Endometrium (tissue), 2 donors: ENCODE measurements at regions not wholly inside any gene's neighbourhood (a gene's known extent, or its start where the extent isn't known, plus 50 kb on each side); places are given as distances from the start of the nearest gene placed in this dataset.

ENCODE experiments used
- FAIRE-seq: peaks from 2 replicates; lab custom pipeline; 2012; peaks lifted over from hg19 to GRCh38; lab: Jason Lieb, UNC
- donor health status: control.
- donor health status: control.

DNA sequence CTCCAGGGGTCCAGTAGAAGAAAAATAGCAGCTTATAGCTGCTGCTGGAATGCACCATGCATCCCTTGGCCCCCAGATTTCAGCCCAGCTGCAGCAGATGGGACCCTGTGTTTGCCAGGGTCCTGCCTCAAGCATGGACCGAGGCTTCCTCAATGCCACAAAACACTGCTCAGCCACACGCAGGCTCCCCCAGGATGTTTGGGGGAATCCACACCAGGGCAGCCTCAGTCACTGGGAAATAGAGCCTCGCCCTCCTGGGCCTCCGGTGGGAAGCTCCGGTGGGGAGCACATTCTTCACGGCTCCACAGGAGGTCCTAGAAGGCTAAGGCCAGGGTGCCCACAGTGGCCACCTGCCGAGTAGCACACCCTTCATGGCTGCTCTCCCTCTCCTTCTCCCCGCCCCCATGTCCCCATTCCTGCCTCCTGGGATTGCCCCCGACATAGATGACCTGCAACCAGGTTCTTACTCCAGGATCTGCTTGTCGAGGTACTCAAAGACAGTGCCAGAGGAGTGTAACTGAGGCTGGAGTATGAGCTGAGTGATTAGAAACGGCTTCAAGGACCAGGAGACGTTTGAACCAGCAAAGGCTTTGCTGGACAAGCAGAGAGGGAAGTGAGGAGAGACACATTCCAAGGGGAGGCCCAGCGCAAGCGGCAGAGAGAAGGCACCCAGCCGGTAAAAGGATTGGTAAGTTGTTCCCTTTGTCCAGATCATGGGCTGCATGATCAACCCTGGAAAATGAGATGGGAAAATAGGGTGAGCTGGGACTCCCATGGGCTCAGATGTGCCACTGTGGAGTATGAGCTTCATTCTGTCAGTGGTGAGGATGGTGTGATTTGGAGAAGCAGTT is 110.7 kb upstream of the UQCRFS1 start:
- FAIRE-seq = no peak

DNA sequence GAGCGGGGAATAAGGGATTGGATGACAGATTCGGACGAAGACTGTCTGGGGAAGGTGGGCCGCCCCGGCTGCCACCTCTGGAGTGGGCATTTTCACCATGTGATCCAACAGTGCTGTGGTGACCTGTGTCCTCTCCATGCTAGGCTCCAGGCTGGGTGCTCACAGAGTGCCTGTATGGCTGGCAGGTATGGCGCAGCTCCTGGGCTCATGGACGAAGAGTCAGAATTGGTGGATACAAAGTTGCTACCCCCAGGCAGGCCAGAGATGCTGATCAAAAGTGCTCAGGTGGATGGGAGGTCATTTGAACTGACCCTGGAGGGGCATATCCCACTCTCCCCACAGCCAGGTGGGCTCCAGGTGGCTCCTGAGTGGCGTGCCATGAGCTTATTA is 111.3 kb upstream of the UQCRFS1 start:
- no peak for FAIRE-seq

DNA sequence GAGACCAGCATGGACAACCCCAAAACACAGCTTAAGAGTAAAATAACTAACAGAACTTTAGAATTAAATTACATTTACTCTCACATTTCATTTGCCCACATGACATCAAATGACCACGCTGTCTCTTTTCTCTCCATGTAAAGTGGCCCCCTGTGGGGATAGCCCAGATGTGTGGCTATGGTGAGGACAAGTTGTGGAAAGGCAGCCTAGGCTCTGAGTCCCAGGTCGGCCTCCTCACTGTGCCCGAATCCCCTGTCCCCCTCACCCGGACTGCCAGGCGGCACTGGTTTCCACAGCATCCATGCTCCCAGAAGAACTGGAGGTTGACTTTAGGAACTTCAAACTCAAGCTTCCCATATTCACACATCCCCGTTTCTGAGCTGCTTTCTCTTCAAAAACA is 111.8 kb upstream of the UQCRFS1 start:
- no peak for FAIRE-seq

DNA sequence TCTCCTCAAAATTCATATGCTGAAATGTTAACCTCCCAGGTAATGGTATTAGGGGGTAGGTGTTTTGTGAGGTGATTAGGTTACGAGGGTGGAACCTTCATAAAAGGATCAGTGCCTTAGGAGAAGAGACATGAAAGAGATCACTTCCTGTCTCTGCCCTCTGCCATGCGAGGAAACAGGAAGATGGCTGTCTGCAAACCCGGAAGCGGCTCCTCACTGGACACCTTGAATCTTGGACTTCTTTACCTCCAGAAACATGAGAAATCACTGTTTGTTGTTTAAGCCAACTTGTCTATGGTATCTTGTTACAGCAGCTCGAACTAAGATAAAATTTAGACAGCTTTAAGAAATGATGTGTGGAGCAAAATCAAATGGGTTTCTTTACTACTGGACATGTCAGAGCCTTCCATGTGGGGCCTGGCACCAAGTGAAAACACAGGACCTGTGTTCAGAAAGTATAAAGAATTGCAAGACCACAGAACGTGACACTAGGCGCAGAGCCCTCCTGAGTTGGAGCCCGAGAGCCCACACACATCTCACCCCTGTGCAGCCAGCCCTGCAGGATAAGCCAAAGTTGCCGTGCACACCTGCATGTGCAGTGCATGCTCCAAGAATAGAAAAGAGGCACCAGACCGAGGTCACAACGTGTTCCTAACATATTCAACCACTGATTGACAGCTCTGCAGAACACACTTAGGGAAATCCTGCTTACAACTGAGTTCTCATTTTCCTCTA is 112.5 kb upstream of the UQCRFS1 start:
- no peak for FAIRE-seq

DNA sequence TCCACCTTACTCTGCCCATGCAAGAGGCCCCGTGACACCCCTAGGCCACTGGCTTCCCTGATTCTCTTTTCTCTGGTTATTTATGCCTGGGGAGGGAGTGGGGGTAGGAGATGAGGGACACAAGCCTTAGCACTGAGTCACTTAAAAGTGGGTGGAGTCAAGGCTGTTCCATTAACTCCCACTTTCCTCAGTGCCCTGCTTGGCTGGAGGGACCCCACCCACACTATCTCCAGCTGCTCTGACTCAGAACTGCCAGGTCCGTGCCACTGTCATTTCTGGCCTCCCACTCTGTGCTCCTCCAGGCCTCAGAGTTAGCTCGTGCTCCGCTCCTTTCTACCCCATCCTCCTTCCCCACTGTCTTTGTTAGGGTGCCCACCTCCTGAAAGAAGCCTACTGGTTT is 113.4 kb upstream of the UQCRFS1 start:
- FAIRE-seq = no peak

DNA sequence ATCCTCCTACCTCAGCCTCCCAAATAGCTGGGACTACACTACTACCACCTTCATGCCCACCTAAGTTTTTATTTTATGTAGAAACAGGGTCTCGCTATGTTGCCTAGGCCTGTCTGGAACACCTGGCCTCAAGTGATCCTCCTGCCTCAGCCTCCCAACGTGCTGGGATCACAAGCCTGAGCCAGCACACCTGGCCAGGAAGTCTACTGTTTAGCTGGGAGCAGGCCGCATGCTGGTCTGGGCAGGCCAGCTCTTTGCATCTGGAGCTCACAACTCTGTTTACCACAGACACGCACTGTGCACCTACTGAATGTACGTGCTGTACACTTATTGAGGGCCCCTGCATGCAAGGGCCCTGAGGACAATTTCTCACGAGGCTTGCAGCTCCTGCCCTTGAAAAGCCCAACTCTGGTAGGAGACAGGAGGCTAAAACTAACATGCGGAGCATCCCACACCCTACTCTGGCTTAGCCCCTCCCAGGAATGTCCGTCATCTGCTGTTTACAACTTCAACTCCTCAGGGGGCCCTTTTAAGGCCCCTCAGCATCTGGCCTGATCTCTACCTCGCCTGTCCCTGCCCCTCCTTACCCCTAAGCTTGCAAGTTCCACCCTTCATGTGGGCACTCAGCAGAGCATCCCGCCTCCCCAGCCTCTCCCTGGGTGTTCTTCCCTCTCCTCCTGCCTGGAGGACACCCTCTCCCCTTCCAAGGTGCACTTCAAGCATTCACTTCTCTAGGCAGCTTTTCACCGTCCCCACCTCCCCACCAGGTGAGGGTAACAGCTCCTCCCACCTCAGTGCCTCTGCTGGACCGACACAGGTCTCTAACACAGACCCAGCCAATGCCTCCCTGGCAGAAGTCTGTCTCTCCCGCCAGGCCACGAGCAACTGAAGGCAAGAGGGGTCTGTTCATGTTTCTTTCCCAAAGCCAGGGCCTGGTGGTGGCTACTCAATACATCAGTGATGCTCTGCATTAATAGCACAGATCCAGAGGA is 114.2 kb upstream of the UQCRFS1 start:
- FAIRE-seq = no peak

DNA sequence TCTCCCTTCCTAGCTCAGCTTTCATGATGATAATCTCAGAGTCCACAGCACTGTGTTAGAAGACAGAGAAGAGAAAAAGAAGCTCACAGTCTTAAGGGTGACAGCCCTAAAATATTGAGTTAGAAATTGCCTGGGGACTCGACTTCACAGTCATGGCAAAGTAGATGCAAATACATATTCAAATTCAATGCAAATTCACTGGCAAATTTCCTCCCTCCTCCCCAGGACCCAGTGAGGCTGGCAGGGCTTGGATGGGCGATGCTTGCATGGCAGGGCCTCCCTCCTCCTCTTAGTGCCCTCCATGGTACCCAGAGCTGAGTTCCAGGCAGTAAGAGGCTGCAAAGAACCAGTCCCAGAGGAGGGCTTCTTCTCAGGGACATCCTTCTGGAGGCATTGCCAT is 115.6 kb upstream of the UQCRFS1 start:
- FAIRE-seq = no peak

DNA sequence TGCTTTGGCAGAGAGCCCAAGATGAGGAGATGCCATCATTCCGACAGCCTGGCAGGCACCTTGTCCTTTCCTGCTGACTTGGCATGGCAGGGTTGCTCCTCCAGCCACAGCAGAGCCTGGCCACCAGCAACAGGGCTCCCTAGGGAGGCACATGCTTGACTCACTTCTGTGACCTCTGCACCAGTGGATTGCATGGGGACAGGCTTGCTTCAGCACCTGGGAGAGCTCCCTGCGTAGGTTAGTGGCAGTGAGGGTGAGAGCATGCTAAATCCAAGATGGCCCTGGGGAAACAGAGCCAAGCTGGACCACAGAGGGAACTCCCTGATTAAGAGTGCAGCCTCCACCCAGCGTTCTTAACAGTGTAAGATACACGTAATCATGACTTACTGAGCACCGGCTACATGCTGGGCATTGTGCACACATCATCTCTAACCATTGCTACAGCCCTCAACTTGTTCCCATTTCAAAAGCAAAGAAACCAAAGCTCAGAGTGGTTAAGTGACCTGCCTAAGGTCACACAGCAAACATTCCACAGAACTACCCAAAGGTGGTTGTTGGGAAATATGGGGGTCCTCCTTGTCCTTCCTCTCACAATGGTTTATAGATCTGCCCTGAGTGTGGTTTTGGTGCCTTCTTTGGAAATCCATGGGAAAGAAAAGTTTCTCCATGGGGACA is 116.6 kb upstream of the UQCRFS1 start:
- FAIRE-seq = no peak

DNA sequence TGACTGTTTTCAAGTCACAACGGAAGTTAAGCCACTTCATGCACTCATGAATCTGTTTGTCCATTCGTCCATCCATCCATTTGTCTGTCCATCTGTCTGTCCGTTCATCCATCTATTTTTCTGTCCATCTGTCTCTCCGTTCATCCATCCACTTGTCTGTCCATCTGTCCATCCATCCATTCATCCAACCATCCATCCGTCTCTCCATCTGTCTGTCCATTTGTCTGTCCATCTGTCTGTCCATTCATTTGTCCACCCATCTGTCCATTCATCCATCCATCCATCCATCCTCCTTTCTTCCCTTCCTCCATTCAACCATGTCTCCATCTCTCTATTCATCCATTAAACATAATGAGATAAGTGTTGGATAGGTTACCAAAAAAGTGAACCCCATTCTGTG is 123.5 kb upstream of the UQCRFS1 start:
- FAIRE-seq = no peak

DNA sequence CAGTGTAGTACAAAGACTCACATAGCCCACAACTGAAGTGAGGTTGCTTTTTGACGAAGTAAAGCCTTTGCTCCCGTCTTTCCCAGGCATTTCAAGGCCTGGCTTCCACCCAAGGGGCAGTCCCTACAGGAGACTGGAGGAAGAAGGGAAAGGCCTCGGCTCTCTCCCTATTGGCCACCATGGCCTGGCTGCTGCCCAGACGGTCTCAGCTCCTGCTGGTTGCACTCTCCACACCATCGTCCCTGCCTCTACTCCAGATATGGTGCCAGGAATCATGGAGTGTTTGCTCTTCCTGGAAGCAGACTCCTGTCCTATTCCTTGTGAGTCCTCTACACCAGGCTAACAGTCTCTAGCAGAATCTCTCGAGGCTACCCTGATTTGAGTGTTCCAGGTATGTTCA is 124.1 kb upstream of the UQCRFS1 start:
- FAIRE-seq = no peak

DNA sequence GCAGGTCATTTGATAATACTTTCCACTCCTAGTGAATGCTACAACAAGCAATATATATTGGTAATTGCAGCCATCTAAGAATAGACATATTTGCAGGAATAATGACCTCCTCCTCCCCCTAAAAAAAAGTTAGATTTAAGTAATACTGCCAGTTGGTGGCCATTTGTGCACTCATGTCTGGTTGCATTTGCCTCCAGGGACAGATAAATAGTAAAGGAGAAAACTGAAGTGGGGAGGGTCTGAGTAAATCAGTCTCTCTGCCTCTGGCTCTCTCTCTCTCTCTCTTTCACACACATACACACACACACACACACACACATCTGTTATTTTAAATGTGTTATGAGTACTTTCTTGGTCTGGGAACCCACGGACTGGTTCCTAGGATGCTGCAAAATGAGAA is 125.5 kb upstream of the UQCRFS1 start:
- FAIRE-seq = no peak

DNA sequence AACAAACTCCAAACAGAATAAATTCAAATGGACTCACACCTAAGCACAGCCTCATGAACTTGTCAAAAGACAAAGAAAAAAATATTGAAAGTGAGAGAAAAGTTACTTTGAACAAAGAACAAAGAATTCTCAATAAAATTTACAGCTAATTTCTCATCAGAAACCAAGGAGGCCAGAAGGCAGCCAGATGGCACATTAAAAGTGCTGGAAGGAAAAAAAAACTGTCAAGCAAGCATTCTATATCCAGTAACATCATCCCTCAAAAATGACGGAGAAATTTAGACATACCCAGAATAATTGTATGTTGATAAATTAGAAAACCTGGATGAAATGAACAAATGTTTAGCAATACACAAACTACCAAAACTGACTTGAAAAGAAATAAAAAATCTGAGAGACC is 129.8 kb upstream of the UQCRFS1 start:
- FAIRE-seq = no peak

DNA sequence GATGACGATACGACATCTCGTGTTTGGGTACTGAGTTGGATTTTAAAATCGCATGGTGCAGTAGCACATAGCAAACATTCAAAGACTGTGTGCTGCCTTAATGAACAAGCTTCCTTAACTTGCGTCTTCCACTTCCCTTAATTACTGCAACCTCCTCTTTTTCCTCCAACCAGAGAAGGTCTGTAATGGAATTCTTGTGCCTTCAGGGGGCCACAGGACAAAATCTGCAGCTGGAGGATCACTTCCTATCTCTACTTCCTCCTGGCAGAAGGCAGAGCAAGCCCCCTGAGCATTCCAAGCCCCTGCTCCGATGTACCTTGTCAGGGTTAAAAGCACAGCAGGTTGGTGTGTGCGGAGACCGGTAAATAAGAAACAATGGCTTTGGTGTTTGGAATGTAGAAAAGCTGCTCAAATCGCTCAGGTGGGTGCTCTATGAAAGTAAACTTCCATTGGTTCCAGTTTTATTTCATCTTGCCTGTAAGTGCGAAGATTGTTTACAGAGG is 151.3 kb upstream of the UQCRFS1 start:
- FAIRE-seq = no peak

DNA sequence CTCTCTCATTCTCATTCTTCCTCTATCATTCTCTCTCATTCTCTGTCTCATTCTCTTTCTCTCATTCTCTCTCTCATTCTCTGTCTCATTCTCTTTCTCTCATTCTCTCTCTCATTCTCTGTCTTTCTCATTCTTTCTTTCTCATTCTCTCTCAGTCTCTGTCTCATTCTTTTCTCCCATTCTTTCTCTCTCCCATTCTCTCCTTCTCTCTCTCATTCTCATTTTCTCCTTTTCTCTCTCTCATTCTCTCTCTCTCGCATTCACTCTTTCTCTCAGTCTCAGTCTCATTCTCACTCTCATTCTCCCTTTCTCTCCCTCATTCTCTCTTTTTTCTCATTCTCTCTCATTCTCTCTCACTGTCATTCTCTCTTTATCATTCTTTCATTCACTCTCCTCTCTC is 152.0 kb upstream of the UQCRFS1 start:
- FAIRE-seq = no peak

DNA sequence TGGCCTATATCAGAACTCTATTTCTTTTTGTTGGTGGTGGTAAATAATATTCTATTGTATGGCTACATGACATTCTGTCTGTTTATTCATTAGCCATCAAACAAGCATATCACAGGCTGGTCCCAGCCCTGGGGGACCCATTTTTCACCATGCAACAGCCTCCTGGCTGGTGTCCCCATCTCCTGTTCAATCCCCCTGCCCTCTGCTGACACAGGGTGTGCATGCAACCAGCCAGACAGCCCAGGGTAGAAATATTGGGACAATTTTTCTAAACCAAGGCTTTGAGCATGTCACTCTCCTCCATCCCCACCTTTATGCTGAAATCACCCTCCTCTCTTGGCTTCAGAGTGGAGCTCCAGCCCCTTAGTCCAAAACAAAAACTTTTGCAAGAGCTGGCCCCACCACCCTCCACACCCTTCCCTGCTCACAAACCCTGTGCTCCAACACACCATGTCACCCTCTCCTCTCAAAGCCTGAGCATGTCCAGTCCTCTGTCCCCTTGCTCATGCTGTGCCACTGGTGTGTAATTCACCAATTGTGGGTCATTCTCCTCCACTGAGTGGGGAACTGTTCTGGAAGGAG is 153.0 kb upstream of the UQCRFS1 start:
- FAIRE-seq = no peak

DNA sequence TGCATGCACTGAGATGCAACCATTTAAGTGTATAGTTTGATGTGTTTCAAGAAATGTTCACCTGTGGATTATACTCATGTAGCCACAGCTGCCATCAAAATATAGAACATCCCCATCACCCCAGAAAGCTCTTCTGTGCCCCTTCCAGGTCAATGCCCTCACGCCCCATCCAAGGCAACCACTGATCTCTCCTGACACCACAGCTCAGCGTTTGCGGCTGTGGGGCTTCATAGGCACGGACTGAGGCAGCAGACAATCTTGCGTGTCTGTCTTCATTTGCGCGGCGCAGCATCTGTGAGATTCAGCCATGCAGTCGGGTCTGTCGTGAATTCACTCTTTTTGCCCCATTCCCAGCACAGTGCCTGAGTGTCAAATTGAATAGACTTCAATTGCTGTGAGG is 153.8 kb upstream of the UQCRFS1 start:
- no peak for FAIRE-seq

DNA sequence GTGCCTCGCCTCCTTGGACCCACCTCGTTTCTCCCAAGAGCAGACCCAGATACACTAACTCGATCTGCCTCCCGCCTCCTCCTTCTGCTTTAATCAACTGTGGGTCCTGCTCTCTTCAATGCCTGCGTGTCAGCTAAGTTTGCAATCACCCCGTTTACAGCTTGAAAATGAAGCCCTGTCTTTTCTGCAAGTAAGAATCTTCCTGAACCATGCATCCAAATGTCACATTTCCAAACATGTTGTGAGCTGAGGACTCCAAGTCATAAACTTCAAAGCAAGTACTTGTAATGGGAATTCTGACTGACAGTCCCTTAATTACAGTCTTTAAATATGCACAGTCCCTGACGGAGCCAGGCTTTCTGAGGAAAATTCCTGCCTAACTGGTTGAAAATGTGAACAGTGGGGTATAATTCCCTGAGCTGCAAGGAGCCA is 154.9 kb upstream of the UQCRFS1 start:
- FAIRE-seq = no peak

DNA sequence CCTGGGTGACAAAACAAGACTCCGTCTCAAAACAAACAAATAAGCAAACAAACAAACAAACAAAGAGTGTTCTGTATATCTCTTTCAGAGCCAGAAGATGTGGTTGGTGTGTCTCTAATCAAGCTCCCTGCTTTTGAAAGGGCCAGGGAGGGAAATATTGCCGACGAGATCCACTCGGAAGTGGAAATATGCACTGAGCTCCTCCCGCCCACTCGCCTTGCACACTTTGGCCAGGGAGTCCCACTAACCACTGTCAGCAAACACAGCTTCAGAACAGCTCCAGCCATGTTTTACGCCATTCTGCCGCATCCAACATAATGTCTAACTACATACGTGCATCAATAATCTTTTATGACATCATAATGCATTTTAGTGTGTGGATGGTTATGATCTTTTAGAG is 155.5 kb upstream of the VSTM2B start:
- no peak for FAIRE-seq

DNA sequence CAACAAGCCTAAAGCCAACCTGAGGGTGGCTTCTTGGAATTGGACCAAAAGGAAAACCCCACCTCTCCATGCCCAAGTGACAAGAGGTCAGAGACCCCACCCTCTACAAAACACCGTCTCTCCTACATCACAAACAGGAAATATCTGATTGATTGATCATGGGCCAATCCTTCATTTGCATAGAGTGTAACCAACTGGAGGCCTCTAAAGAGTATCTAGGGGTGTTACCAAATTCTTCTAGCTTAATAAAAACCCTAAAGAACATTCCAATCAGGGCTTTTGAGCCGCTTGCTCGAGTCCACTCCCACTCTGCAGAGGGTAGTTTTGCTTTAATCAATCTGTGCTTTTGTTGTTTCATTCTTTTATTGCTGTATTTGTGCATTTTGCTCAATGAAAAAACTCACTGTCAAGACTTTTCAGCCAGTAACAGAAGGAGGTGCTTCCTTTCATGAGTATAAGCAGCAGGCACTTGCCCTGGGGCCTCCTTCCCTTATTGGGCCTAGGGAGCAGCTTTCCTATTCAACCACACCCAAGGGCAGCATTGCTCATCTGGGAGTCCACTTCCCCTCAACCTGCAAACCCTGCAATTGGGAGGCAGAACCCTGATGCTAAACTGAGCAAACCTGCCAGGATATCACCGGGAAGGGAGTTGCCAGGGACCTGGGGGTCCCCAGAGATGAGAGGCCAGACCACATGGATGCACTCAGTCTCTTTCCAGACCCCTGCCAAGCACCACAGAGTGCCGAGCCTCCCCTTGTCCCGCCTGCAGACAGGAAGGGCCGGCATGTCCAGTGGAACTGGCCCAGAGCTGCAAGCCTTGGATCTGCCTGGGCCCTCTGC is 154.3 kb upstream of the VSTM2B start:
- FAIRE-seq = no peak

DNA sequence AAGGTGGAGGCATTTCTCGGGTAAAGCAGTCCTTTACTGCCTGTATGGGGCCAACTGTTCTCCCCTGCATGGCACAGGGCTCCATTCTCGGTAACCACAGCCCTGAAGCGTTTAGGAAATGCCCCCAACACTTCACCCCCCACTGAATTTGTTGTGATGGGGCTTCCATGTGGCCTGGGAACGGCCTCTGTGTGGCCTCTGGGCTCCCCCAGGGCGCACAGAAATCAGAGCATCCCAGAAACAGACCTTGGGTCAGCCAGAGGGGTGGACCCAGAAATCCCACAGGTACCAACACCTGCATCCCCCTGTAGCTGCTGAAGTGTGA is 153.7 kb upstream of the VSTM2B start:
- no peak for FAIRE-seq

DNA sequence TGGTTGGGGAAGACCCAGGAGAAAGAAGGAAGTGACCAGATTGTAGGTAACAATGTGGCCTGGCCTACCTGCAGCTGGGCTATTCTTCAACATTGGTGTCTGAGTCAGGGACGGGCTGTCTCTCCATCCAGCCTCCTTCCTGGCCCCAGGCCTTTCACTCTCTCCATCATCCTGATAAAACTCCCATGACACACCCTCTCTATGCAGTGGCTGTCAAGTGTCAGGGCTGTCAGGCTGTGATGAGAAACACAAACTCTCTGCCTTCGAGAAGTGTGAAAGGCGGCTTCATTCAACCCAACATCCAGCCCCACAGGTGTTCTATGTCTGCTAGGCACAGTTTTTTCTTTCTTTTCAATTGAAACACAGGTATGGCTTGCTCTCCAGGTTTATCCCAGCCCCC is 153.3 kb upstream of the VSTM2B start:
- no peak for FAIRE-seq
